ENCODE measurements at regions not wholly inside any gene's neighbourhood (a gene's known extent, or its start where the extent isn't known, plus 50 kb on each side); places are given as distances from the start of the nearest gene placed in this dataset.

DNA sequence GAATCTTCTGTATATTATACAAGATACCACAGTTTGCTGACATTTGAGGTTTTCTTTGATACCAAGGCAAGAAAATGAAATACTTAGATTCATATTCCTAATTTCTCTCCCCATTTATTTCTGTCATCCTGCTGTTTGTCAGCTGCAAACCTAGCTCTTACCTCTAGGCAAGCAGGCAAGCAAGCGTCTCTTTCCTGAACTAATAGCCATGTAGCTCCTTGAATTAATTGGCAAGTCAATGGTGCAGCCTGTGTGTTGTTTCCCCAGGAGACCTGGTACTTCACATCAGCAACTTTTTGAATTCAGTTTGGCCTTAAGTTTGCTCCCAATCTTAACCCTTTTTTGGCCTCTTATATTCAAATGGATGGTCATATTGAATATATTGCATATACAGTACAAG, 573.6 kb upstream of the ARRDC3 start:
- TF ChIP-seq POLR2AphosphoS5 (IDR thresholded peaks at IDR 0.05; ENCODE audit: low read depth) (no peak), SPI1 (IDR thresholded peaks at IDR 0.05; ENCODE audit: borderline replicate concordance, low read depth) (no peak)
- TF ChIP-seq, protein P1, sequence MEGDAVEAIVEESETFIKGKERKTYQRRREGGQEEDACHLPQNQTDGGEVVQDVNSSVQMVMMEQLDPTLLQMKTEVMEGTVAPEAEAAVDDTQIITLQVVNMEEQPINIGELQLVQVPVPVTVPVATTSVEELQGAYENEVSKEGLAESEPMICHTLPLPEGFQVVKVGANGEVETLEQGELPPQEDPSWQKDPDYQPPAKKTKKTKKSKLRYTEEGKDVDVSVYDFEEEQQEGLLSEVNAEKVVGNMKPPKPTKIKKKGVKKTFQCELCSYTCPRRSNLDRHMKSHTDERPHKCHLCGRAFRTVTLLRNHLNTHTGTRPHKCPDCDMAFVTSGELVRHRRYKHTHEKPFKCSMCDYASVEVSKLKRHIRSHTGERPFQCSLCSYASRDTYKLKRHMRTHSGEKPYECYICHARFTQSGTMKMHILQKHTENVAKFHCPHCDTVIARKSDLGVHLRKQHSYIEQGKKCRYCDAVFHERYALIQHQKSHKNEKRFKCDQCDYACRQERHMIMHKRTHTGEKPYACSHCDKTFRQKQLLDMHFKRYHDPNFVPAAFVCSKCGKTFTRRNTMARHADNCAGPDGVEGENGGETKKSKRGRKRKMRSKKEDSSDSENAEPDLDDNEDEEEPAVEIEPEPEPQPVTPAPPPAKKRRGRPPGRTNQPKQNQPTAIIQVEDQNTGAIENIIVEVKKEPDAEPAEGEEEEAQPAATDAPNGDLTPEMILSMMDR (IDR thresholded peaks at IDR 0.05; ENCODE audit: insufficient read depth, low read length), result no peak

DNA sequence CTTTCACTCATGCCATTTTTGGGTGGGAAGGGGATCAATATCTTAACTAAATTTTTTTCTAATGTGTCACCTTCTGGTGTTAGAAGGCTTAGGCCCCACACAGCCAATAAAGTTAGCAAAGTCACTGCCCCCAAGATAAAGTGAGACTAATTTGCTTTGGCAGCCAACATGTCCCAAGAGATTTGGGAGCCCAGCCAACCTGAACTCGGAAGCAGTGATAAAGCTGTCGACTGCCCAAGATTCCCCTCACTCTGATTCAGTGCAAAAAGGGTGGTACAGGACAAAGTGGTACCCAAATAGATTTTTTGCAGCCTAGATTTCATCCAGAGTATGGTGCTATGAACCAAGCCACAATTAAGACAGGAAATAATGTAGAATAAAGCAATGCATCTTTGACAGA, 572.5 kb upstream of the ARRDC3 start:
- TF ChIP-seq, protein P1 (IDR thresholded peaks at IDR 0.05; ENCODE audit: insufficient read depth, low read length), result no peak
- TF ChIP-seq, protein P2, sequence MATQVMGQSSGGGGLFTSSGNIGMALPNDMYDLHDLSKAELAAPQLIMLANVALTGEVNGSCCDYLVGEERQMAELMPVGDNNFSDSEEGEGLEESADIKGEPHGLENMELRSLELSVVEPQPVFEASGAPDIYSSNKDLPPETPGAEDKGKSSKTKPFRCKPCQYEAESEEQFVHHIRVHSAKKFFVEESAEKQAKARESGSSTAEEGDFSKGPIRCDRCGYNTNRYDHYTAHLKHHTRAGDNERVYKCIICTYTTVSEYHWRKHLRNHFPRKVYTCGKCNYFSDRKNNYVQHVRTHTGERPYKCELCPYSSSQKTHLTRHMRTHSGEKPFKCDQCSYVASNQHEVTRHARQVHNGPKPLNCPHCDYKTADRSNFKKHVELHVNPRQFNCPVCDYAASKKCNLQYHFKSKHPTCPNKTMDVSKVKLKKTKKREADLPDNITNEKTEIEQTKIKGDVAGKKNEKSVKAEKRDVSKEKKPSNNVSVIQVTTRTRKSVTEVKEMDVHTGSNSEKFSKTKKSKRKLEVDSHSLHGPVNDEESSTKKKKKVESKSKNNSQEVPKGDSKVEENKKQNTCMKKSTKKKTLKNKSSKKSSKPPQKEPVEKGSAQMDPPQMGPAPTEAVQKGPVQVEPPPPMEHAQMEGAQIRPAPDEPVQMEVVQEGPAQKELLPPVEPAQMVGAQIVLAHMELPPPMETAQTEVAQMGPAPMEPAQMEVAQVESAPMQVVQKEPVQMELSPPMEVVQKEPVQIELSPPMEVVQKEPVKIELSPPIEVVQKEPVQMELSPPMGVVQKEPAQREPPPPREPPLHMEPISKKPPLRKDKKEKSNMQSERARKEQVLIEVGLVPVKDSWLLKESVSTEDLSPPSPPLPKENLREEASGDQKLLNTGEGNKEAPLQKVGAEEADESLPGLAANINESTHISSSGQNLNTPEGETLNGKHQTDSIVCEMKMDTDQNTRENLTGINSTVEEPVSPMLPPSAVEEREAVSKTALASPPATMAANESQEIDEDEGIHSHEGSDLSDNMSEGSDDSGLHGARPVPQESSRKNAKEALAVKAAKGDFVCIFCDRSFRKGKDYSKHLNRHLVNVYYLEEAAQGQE (IDR thresholded peaks at IDR 0.05; ENCODE audit: insufficient replicate concordance, low read depth), result no peak
- TF ChIP-seq GABPA (IDR thresholded peaks at IDR 0.05; ENCODE audit: low read depth) (no peak), SPI1 (IDR thresholded peaks at IDR 0.05; ENCODE audit: borderline replicate concordance, low read depth) (no peak), POLR2AphosphoS5 (IDR thresholded peaks at IDR 0.05; ENCODE audit: low read depth) (no peak)
- Histone ChIP-seq H3K4me3 (replicated peaks; ENCODE audit: insufficient read depth, low read length) (no peak overlapping the region), H3K27me3 (ENCODE audit: insufficient read depth, poor library complexity, severe bottlenecking) (no peaks in the 10 kb centered on the region), H3K27ac (replicated peaks) (no peak overlapping the region)
- no peak for DNase-seq (ENCODE audit: low read depth in 1 of 2, low spot score in 1 of 2)

More for the DNA sequence above, 573.6 kb upstream of the ARRDC3 start:
- no peaks in the 10 kb centered on the region for H3K27me3 ChIP-seq (ENCODE audit: insufficient read depth, poor library complexity, severe bottlenecking)
- DNase-seq (ENCODE audit: low read depth in 1 of 2, low spot score in 1 of 2), result no peak
- H3K4me3 ChIP-seq (replicated peaks; ENCODE audit: insufficient read depth, low read length), result no peak overlapping the region
- no peak overlapping the region for H3K27ac ChIP-seq (replicated peaks)

DNA sequence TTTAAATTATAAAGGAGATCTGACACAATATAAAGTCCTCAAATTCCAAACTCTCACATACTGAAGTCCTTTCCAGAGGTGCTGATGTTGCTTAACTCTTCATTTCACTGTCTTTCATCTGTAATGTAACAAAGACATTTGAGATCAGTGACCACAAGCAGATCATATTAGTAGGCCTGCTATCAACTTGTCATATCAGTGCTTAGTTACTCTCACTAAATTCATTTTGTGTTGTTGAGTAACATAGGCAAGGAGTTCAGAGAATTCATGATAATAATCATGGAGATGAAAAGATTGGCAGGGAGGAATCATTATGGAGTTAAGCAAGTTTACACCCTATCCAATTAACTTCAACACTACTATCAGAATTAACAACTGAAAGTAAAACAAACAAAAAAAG, 571.0 kb upstream of the ARRDC3 start:
- DNase-seq (ENCODE audit: low read depth in 1 of 2, low spot score in 1 of 2), result no peak
- H3K27ac ChIP-seq (replicated peaks), result no peak overlapping the region
- TF ChIP-seq, protein P2 (IDR thresholded peaks at IDR 0.05; ENCODE audit: insufficient replicate concordance, low read depth), result no peak
- TF ChIP-seq SPI1 (IDR thresholded peaks at IDR 0.05; ENCODE audit: borderline replicate concordance, low read depth), result no peak
- no peak for TF ChIP-seq GABPA (IDR thresholded peaks at IDR 0.05; ENCODE audit: low read depth)
- TF ChIP-seq POLR2AphosphoS5 (IDR thresholded peaks at IDR 0.05; ENCODE audit: low read depth), result no peak
- TF ChIP-seq, protein P1 (IDR thresholded peaks at IDR 0.05; ENCODE audit: insufficient read depth, low read length), result no peak

DNA sequence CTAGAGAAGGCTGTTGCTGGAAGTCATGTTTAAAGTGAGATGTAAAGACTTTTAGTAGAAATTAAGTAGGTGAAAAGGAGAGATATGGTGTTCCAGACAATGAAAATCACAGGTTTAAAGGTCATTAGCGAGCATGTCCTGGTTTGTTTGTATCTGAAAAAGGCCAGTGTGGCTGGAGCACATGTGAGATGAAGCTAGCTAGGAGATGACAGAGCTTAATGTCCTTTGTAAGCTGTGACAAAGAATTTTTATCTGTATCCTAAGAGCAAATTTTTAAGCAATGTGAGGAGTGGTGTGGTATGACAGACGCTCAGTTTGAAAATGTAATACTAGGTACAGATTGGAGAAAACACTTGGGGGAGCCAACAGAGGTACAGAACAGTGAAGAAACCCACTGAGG, 567.2 kb upstream of the ARRDC3 start:
- no peak for DNase-seq (ENCODE audit: low read depth in 1 of 2, low spot score in 1 of 2)
- TF ChIP-seq POLR2AphosphoS5 (IDR thresholded peaks at IDR 0.05; ENCODE audit: low read depth), result no peak
- TF ChIP-seq, protein P1 (IDR thresholded peaks at IDR 0.05; ENCODE audit: insufficient read depth, low read length), result no peak
- TF ChIP-seq, protein P2 (IDR thresholded peaks at IDR 0.05; ENCODE audit: insufficient replicate concordance, low read depth), result no peak
- no peak for TF ChIP-seq GABPA (IDR thresholded peaks at IDR 0.05; ENCODE audit: low read depth)
- no peak for TF ChIP-seq SPI1 (IDR thresholded peaks at IDR 0.05; ENCODE audit: borderline replicate concordance, low read depth)
- Histone ChIP-seq H3K4me3 (replicated peaks; ENCODE audit: insufficient read depth, low read length) (no peak overlapping the region), H3K27ac (replicated peaks) (no peak overlapping the region), H3K27me3 (ENCODE audit: insufficient read depth, poor library complexity, severe bottlenecking) (no peaks in the 10 kb centered on the region)

More for the DNA sequence above, 571.0 kb upstream of the ARRDC3 start:
- Histone ChIP-seq H3K27me3 (ENCODE audit: insufficient read depth, poor library complexity, severe bottlenecking) (no peaks in the 10 kb centered on the region), H3K4me3 (replicated peaks; ENCODE audit: insufficient read depth, low read length) (no peak overlapping the region)

Measured in HL-60 (cell line).